Gastrocnemius medialis (tissue), 4 donors: ENCODE measurements at regions not wholly inside any gene's neighbourhood (a gene's known extent, or its start where the extent isn't known, plus 50 kb on each side); places are given as distances from the start of the nearest gene placed in this dataset.

ENCODE experiments used
- POLR2A ChIP-seq, 2 donors: fragments of 450-650 bp; IDR thresholded peaks; one replicate each; pipeline ENCODE4 v1.6.1; 2017; ENCODE audit warnings: antibody characterized with exemption in 2 of 2, mild to moderate bottlenecking in 2 of 2, moderate library complexity in 2 of 2
- TF ChIP-seq, protein P1 (sequence below), 5 experiments: fragments of 450-650 bp in 3 of 5; fragments of 200-600 bp in 2 of 5; sonication (generic) in 2 of 5; IDR thresholded peaks in 4 of 5; conservative IDR thresholded peaks in 1 of 5; 1 replicate in 4 of 5; 2 replicates in 1 of 5; pipeline ENCODE4 v1.5.1; 2016 to 2019; ENCODE audit warnings: antibody characterized with exemption in 5 of 5, mild to moderate bottlenecking in 3 of 5, moderate library complexity in 3 of 5

DNA sequence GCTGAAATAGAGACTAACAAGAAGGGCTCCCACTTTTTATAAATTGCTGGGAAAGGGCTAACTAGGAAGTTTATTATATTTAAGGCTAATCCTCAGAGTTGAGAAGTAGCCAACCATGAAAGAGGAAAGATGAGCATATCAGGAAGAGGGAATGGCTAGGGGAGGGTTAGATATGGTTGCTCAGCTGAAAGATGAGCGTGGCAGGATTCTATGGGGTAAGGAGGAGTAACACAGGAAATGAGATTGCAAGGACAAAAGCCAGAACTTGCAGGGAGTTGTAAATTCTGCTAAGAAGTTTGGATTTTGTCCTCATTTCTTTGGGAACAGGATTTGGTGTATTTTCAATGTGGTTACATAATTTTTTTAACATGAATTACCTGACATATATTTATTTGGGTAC, 127.4 kb upstream of the ATP2B1 start:
- TF ChIP-seq, protein P1, sequence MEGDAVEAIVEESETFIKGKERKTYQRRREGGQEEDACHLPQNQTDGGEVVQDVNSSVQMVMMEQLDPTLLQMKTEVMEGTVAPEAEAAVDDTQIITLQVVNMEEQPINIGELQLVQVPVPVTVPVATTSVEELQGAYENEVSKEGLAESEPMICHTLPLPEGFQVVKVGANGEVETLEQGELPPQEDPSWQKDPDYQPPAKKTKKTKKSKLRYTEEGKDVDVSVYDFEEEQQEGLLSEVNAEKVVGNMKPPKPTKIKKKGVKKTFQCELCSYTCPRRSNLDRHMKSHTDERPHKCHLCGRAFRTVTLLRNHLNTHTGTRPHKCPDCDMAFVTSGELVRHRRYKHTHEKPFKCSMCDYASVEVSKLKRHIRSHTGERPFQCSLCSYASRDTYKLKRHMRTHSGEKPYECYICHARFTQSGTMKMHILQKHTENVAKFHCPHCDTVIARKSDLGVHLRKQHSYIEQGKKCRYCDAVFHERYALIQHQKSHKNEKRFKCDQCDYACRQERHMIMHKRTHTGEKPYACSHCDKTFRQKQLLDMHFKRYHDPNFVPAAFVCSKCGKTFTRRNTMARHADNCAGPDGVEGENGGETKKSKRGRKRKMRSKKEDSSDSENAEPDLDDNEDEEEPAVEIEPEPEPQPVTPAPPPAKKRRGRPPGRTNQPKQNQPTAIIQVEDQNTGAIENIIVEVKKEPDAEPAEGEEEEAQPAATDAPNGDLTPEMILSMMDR (IDR thresholded peaks at IDR 0.05 in 4 of 5, conservative IDR thresholded peaks at IDR 0.05 in 1 of 5) = no peak
- TF ChIP-seq POLR2A (IDR thresholded peaks at IDR 0.05) = no peak
